Left ventricle myocardium inferior (tissue), 1 donor: ENCODE measurements at regions not wholly inside any gene's neighbourhood (a gene's known extent, or its start where the extent isn't known, plus 50 kb on each side); places are given as distances from the start of the nearest gene placed in this dataset.

ENCODE experiments used
- DNase-seq: peaks from one replicate; pipeline ENCODE4 v3.0.0-alpha.2; 2020
- H3K27ac ChIP-seq: fragments of 200-600 bp; replicated peaks from 2 replicates; pipeline ENCODE4 v1.8.0; 2021
- H3K27me3 ChIP-seq: fragments of 200-600 bp; 2 replicates; pipeline ENCODE4 v1.8.0; 2021; ENCODE audit warnings: low read depth
- H3K36me3 ChIP-seq: fragments of 200-600 bp; 2 replicates; pipeline ENCODE4 v1.8.0; 2021
- H3K4me1 ChIP-seq: fragments of 200-600 bp; 2 replicates; pipeline ENCODE4 v1.8.0; 2021
- H3K4me3 ChIP-seq: fragments of 200-600 bp; 2 replicates; pipeline ENCODE4 v1.8.0; 2021; ENCODE audit warnings: mild to moderate bottlenecking, moderate library complexity
- H3K9me3 ChIP-seq: fragments of 200-600 bp; replicated peaks from 2 replicates; pipeline ENCODE4 v1.8.0; 2021
- intact Hi-C: fragments of 100-400 bp; cut with micrococcal nuclease; formaldehyde crosslinking; loops from one replicate; pipeline ENCODE4 v1.11.0; 2022
- TF ChIP-seq, protein P1 (sequence below): fragments of 200-600 bp; IDR thresholded peaks from 2 replicates; pipeline ENCODE4 v1.8.0; 2021; ENCODE audit warnings: antibody characterized with exemption, mild to moderate bottlenecking, borderline replicate concordance
- donor health status: DM: no; HTN: yes; CAD: no; lungs with severe emphysema.

DNA sequence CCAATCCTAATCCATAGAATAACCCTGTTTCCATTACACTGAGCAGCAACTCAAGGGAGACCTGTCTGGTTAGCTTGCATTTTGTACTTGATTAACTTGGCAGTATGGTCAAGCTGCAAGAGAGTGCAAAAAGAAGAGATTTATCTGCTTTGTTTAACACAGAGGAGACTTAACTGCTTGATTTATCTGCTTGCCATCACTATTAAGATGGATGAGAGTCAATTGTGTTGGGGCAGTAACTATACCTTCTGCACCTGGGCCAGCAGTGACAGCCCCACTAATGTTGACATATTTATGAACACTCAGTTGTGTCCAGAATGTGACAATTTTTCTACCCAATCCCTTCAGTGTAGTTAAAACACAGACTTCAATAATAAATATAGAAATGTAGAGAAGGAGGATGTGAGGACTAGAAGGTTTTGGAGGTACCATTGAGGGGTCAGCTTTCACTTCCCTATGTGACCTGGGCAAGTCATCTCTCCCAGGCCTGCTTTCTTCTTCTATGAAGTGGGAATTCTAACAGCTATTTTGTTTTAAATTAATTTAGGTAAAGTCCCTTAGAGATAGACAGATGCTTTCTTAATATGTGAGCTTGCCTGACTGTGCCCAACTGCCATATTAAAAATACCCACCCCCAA is 159.1 kb upstream of the KCNK2 start:
- intact Hi-C loops = no loop called here
- H3K27me3 ChIP-seq = no peaks in the 10 kb centered on the region
- DNase-seq = no peak
- H3K27ac ChIP-seq = no peak overlapping the region
- H3K4me1 ChIP-seq = no peaks in the 10 kb centered on the region
- H3K36me3 ChIP-seq = no peaks in the 10 kb centered on the region
- H3K4me3 ChIP-seq = no peak overlapping the region
- no peaks in the 10 kb centered on the region for H3K9me3 ChIP-seq
- TF ChIP-seq, protein P1, sequence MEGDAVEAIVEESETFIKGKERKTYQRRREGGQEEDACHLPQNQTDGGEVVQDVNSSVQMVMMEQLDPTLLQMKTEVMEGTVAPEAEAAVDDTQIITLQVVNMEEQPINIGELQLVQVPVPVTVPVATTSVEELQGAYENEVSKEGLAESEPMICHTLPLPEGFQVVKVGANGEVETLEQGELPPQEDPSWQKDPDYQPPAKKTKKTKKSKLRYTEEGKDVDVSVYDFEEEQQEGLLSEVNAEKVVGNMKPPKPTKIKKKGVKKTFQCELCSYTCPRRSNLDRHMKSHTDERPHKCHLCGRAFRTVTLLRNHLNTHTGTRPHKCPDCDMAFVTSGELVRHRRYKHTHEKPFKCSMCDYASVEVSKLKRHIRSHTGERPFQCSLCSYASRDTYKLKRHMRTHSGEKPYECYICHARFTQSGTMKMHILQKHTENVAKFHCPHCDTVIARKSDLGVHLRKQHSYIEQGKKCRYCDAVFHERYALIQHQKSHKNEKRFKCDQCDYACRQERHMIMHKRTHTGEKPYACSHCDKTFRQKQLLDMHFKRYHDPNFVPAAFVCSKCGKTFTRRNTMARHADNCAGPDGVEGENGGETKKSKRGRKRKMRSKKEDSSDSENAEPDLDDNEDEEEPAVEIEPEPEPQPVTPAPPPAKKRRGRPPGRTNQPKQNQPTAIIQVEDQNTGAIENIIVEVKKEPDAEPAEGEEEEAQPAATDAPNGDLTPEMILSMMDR = no peak

DNA sequence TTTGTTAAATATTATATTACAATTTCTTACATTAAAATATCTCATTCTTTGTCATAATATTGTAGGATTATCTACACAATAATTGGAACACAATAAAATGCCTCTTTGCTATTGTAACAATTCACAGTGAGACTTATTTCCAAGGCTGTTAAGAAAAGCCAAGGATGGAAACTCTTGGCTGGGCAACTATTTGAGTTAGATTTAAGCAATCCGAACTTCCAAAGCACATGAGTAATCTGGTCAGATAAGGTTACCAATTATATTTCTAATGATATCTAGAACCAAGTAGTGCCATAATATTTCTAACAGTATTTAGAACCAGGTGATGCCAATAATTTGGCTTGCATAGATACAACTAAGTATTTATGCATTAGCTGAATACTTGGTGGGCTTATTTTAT is 154.7 kb upstream of the KCNK2 start:
- no peak for DNase-seq
- Histone ChIP-seq H3K9me3 (peaks cover 4% of the 10 kb centered on the region), H3K36me3 (no peaks in the 10 kb centered on the region), H3K4me1 (no peaks in the 10 kb centered on the region), H3K27ac (no peak overlapping the region), H3K4me3 (no peak overlapping the region), H3K27me3 (no peaks in the 10 kb centered on the region)
- TF ChIP-seq, protein P1 = no peak
- intact Hi-C loops = no loop called here

DNA sequence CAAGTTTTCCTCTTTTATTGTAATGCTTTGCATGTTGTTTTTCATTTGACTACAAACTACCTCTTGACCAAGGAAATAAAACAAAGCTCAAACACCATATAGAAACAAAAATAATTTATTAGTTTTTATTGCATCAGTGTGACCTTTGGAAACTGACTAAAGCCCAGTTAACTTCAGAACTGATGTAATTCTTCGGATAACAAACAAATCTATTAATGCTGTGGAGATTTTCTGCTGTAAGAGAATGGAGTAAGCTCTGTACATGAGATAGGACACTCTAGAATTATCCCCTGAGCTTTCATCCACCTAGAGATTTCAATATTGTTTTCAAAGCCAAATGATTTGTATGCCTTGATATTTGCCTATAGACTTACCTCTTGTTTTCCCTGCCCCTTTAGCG is 154.0 kb upstream of the KCNK2 start:
- peaks cover 4% of the 10 kb centered on the region for H3K9me3 ChIP-seq
- no peaks in the 10 kb centered on the region for H3K36me3 ChIP-seq
- intact Hi-C loops = no loop called here
- no peak overlapping the region for H3K4me3 ChIP-seq
- TF ChIP-seq, protein P1 = no peak
- H3K27me3 ChIP-seq = no peaks in the 10 kb centered on the region
- no peak for DNase-seq
- no peak overlapping the region for H3K27ac ChIP-seq
- H3K4me1 ChIP-seq = no peaks in the 10 kb centered on the region

DNA sequence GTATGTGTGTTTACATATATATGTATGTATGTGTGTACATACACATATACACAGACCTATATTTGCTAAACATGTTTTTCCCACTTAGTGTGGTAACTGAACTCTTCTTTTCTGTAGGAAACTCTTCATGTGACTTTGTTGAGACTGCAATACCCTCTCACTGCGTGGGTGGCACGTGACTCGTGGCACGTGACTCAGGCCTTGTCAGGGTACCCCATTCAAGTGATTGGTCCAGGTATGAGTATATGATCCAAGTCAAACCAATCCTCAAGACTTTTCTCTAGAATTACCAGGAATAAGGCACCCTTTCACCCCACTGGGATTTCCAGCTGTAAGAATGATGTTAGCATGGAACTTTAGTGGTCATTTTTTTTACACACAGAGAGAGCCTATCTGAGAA is 149.2 kb upstream of the KCNK2 start:
- Histone ChIP-seq H3K4me3 (no peak overlapping the region), H3K9me3 (peaks cover 4% of the 10 kb centered on the region), H3K27me3 (no peaks in the 10 kb centered on the region), H3K4me1 (no peaks in the 10 kb centered on the region), H3K36me3 (no peaks in the 10 kb centered on the region), H3K27ac (no peak overlapping the region)
- TF ChIP-seq, protein P1 = no peak
- no peak for DNase-seq
- intact Hi-C loops = no loop called here

DNA sequence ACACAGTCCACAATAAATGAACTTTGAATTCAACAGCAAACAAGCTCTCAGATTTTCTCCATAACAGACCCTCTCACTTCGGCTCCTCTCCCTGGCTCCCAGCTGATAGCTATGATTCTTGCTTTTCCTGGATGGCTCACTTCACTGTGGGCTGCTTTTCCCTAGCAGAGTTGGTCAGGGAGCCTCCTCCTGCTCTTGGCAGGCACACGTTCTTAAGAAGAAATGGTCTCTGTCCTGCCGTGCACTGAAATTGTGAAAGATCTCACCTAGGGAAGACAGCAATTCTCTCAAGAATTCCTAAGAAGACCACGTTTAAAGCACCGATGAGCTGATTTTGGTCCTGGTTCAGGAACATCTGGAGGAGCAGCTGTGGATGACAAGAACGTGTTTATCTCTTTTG is 148.5 kb upstream of the KCNK2 start:
- Histone ChIP-seq H3K9me3 (peaks cover 4% of the 10 kb centered on the region), H3K4me1 (no peaks in the 10 kb centered on the region), H3K36me3 (no peaks in the 10 kb centered on the region), H3K4me3 (no peak overlapping the region), H3K27ac (no peak overlapping the region), H3K27me3 (no peaks in the 10 kb centered on the region)
- intact Hi-C loops = no loop called here
- no peak for DNase-seq
- TF ChIP-seq, protein P1 = no peak
